NCI-H774 (cell line): ENCODE measurements at regions not wholly inside any gene's neighbourhood (a gene's known extent, or its start where the extent isn't known, plus 50 kb on each side); places are given as distances from the start of the nearest gene placed in this dataset.
"Not testable (repeated sequence)": the region's sequence is repeated elsewhere in the genome, so short reads cannot be mapped to it uniquely, and the experiment has no call there.

ENCODE experiments used
- DNase-seq: peaks from one replicate; lab custom pipeline; 2025; lab: John Stamatoyannopoulos, UW

- DNase-seq: not testable (repeated sequence)
Observed at GRCh38 chr3:104266219-104266618, 1100.5 kb upstream of the ALCAM start.

- no peak for DNase-seq
Observed at GRCh38 chr3:104269771-104270170, 1096.9 kb upstream of the ALCAM start.

GRCh38 chr3:104273046-104273649 lies 1093.6 kb upstream of the ALCAM start:
- no peak for DNase-seq

- no peak for DNase-seq
Observed at GRCh38 chr3:104275199-104275598, 1091.5 kb upstream of the ALCAM start.

- DNase-seq: no peak
Observed at GRCh38 chr3:104279617-104280016, 1087.1 kb upstream of the ALCAM start.

GRCh38 chr3:104281713-104282112 lies 1085.0 kb upstream of the ALCAM start:
- DNase-seq: no peak

GRCh38 chr3:104286645-104287044 lies 1080.1 kb upstream of the ALCAM start:
- no peak for DNase-seq

- DNase-seq: no peak
Observed at GRCh38 chr3:104291437-104291851, 1075.3 kb upstream of the ALCAM start.

GRCh38 chr3:104291878-104292277 lies 1074.8 kb upstream of the ALCAM start:
- no peak for DNase-seq

GRCh38 chr3:104297617-104298016 lies 1069.1 kb upstream of the ALCAM start:
- no peak for DNase-seq

GRCh38 chr3:104298662-104299061 lies 1068.0 kb upstream of the ALCAM start:
- DNase-seq: no peak

- no peak for DNase-seq
Observed at GRCh38 chr3:104316118-104316517, 1050.6 kb upstream of the ALCAM start.

GRCh38 chr3:104323226-104323625 lies 1043.5 kb upstream of the ALCAM start:
- DNase-seq: no peak

- DNase-seq: no peak
Observed at GRCh38 chr3:104347291-104347690, 1019.4 kb upstream of the ALCAM start.

GRCh38 chr3:104349836-104350235 lies 1016.9 kb upstream of the ALCAM start:
- DNase-seq: no peak

- DNase-seq: no peak
Observed at GRCh38 chr3:104353951-104354350, 1012.8 kb upstream of the ALCAM start.

- DNase-seq: no peak
Observed at GRCh38 chr3:104359546-104359945, 1007.2 kb upstream of the ALCAM start.

GRCh38 chr3:104360038-104360437 lies 1006.7 kb upstream of the ALCAM start:
- DNase-seq: no peak

- DNase-seq: not testable (repeated sequence)
Observed at GRCh38 chr3:104361748-104362147, 1005.0 kb upstream of the ALCAM start.

GRCh38 chr3:104362319-104362718 lies 1004.4 kb upstream of the ALCAM start:
- no peak for DNase-seq

- DNase-seq: no peak
Observed at GRCh38 chr3:104367000-104367399, 999.7 kb upstream of the ALCAM start.

GRCh38 chr3:104368760-104369159 lies 997.9 kb upstream of the ALCAM start:
- no peak for DNase-seq

- DNase-seq: no peak
Observed at GRCh38 chr3:104385421-104385820, 981.3 kb upstream of the ALCAM start.

GRCh38 chr3:104388619-104389018 lies 978.1 kb upstream of the ALCAM start:
- DNase-seq: no peak

- DNase-seq: no peak
Observed at GRCh38 chr3:104392327-104392726, 974.4 kb upstream of the ALCAM start.
